Activated CD8-positive, alpha-beta memory T cell treated with anti-CD3 and anti-CD28 coated beads, Interleukin-2, amount 50 U/mL, for 24 hours (primary cell): ENCODE measurements at regions not wholly inside any gene's neighbourhood (a gene's known extent, or its start where the extent isn't known, plus 50 kb on each side); places are given as distances from the start of the nearest gene placed in this dataset.
"Not testable (repeated sequence)": the region's sequence is repeated elsewhere in the genome, so short reads cannot be mapped to it uniquely, and the experiment has no call there.

Experiments used
- DNase-seq: peaks from one replicate; pipeline ENCODE4 v3.0.0-alpha.2; 2020; ENCODE audit errors: extremely low read depth

DNA sequence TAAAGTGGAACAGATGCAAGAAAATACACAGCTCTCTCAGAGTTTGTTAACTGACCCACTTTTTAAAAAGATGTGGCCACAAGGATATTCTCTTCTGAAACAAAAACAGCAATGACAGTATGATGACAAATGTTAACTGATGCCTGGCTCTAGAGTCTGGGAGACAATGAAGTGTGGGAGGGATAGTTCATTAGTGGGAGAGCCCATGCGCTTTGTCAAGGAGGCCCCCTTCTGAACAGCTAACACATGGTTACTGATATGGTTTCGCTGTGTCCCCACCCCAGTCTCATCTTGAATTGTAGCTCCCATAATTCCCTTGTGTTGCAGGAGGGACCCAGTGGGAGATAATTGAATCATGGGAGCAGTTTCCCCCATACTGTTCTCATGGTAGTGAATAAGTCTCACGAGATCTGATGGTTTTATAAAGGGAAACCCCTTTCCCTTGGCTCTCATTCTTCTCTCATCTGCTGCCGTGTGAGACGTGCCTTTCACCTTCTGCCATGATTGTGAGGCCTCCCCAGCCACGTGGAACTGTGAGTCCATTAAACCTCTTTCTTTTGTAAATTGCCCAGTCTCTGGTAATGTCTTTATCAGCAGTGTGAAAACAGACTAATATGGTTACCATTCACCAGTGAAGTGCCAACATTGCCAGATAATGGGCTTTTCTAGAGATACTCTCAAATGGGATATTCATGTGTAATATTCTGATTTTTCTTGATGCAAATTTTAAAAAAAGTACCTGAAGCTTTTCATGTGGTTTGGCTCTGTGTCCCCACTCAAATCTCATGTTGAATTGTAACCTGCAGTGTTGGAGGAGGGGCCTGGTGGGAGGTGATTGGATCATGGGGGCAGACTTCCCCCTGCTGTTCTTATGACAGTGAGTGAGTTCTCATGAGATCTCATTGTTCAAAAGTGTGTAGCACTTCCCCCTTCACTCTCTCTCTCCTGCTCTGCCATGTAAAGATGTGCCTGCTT is 435.8 kb downstream of the SHISA9 start:
- not testable (repeated sequence) for DNase-seq

DNA sequence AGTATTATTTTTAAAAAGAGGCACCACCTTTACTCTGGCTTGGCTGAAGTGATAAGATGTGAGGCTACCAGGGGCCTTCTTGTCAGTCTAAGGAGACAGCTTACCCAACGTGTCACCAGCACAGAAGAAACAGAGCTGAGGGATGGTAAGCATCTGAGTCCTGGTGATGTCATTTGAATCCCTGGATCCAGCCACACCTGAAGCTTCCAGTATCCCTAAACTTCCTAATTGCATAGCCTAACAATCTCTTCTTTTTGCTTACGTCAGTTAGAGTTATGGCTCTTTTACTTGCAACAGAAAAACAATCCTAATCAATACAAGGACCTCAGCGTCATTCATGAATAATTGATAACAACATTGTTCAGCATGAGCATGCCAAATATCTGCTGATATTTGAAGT is 436.6 kb downstream of the SHISA9 start:
- no peak for DNase-seq

DNA sequence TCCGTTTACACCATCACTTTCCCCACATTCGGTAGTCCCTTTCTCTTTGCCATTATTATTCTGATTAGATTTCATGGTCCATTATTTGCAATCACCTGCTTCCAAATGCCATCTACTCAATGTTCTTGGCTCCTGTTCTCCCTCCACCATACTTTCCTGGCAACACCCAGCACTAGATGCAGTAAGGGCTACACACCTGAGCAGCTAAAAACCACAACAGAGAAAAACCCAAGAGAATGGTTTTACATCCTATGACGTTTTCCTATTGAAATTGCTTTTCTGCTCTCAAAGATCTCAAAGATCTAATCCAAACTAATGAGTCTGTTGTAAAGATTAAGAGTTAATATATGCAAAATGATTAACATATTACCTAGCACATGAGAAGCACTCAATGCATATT is 441.3 kb downstream of the SHISA9 start:
- no peak for DNase-seq

GRCh38 chr16:13344001-13344400 is 442.6 kb downstream of the SHISA9 start:
- DNase-seq, result no peak

DNA sequence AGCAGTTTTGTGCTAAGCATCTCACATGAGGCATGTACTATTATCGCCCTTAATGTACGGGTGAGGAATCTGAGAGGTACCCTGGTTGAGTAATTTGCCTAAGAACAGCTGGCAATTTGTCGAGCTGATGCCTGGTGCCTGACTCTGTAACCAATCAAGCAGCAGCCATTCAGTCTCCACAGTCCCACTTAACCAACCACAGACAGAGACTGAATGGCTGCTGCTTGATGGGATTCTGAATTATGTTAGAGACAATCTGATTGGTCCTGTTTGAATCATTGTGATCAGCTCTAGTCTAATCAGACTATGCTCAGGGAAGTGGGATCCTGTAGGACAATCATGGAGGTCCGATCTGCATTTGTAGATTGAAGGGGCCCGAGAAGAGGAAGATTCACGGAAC is 447.0 kb downstream of the SHISA9 start:
- no peak for DNase-seq

- no peak for DNase-seq
Measured at GRCh38 chr16:13350000-13350399, 448.6 kb downstream of the SHISA9 start.

DNA sequence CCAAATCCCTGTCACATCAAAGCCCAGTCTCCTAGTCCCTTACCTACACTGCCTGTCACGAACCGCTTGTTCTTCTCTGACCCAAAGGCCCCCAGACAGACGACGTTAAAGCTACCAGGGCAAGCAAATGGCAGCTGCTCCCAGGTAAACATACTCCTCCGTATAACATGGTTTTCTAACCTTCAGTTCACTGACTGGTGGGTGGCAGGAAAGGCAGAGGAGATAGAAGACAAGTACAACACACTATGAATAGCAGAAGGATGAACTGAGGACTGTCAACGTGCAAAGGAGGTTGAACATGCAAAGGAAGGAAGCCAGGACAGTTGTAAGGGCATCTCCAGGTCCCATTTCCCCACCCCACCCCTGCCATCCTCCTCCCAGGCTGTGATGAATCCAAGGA is 449.8 kb downstream of the SHISA9 start:
- DNase-seq, result no peak

DNA sequence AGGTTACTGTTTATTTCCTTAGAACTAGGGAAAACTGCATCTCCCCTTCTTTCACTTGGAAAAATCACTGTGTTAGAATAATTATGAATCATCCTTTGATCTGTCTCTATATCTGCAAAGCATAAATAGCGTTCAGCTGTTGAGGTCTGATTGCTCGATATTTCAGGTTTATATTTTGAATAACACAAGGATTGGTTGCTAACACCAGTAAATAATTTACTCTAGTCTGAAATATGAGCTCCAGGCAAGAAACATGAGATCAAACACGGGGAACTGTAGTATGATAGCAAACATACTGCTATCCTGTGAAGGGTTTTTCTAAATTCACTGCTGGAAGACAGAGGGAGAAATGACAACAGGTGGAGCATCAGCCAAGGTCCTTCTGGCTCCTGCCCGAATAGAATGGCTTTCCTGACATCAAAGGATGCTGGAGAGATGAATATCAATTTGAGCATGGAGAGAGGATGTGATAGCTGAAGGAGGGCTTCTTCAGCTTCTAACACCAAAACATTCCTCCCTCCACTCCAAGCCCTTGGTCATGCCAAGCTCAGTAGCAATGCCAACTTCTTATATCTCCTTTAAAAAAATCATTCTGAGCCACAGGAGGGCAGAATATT is 450.3 kb downstream of the SHISA9 start:
- no peak for DNase-seq

- not testable (repeated sequence) for DNase-seq
Measured at GRCh38 chr16:13352796-13353195, 451.4 kb downstream of the SHISA9 start.

- DNase-seq, result not testable (repeated sequence)
Measured at GRCh38 chr16:13357842-13358241, 456.4 kb downstream of the SHISA9 start.

DNA sequence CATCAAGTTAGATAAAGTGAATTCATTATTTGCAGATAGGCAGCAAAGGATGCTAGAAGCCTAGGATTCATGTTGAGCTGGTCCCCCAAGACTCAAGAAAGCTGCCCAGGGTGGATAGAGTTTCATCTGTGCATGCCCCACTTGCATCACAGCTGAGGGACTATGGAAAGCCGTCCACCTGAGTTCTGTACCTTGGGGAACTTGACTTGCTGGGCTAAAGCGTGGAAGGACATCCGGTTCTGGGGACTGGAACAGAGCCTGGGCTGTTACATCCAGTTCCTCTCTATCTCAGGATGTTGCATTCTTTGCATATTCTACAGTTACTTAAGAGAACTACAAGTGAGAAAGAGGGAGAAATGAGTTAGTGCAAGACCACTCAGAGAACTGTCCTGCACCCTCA is 458.4 kb downstream of the SHISA9 start:
- no peak for DNase-seq

DNA sequence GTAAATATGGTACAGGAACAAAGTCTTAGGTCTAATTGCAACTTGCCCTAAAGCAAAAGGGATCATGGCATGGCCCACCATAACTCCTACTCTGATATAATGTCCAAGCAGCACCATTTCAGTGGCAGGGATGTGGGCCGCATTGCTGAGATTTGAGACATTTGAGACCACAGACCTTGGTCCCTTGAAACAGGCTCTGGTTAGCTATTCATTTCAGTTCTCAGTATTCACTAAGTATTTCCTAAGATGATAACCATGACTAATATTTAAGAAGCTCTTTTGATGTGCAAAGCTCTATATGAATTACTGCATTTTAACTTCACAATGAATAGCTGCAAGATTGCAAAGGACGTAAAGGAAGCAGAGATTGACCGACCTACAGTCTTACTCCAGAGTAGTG is 471.0 kb downstream of the SHISA9 start:
- DNase-seq, result no peak

DNA sequence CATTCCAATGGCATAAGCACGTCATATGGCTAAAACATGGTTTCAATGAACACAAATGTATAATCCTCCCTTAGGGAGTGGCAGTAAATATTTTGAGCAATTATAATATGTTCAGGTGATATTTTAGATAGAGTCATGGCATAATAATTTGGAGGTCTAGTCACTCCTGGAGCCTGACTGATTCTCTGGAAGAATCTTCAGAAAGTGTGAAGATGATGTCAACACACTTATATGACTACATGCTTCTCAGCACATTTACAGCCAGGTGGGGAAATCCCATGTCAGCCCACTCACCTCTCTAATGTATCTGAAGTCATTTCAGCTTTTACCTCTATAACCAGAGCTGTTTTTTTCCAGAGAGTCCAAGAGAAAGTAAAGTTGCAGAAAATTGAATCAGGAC is 474.8 kb downstream of the SHISA9 start:
- no peak for DNase-seq

- DNase-seq, result no peak
Measured at GRCh38 chr16:13377143-13377542, 475.7 kb downstream of the SHISA9 start.

DNA sequence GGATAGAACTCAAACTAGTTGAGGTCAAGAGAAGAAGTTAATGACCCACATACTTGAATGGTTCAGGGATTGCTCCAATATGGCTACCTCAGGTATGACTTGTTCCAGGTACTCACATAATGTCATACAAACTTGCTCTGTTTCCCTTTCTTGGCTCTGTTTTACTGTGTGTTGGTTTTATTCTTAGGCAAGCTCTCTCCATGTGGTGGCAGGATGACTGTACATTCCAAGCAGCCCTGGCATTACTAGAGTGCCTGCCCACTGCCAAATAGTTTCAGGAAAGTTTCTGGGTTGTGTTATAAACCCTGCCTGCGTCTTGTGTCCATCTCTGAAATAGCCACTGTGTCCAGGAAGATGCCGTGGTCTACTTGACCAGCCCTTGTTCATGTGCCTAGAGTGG is 476.8 kb downstream of the SHISA9 start:
- DNase-seq, result no peak

GRCh38 chr16:13379266-13379665 is 477.9 kb downstream of the SHISA9 start:
- DNase-seq, result no peak

DNA sequence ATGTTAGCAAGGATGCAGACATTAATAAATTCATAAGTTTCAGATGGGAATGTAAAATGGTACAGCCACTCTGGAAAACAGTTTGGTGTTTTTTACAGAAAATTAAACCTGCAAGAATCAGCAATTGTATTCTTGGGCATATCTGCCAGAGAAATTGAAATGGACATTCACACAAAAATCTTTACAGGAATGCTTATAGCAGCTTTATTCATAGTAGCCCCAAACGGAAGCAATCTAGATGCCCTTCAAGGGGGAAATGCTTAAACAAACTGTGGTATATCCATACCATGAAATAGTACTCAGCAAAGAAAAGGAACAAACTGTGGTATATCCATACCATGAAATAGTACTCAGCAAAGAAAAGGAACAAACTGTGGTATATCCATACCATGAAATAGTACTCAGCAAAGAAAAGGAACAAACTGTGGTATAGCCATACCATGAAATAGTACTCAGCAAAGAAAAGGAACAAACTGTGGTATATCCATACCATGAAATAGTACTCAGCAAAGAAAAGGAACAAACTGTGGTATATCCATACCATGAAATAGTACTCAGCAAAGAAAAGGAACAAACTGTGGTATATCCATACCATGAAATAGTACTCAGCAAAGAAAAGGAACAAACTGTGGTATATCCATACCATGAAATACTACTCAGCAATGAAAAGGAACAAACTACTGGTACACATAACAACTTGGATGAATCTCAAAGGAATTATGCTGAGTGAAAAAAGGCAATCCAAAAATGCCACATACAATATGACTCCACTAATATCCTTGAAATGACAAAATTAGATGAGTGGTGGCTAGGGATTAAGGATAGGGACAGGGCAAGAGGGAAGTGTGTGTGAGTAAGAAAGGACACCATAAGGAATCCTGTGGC is 484.0 kb downstream of the SHISA9 start:
- DNase-seq, result not testable (repeated sequence)

DNA sequence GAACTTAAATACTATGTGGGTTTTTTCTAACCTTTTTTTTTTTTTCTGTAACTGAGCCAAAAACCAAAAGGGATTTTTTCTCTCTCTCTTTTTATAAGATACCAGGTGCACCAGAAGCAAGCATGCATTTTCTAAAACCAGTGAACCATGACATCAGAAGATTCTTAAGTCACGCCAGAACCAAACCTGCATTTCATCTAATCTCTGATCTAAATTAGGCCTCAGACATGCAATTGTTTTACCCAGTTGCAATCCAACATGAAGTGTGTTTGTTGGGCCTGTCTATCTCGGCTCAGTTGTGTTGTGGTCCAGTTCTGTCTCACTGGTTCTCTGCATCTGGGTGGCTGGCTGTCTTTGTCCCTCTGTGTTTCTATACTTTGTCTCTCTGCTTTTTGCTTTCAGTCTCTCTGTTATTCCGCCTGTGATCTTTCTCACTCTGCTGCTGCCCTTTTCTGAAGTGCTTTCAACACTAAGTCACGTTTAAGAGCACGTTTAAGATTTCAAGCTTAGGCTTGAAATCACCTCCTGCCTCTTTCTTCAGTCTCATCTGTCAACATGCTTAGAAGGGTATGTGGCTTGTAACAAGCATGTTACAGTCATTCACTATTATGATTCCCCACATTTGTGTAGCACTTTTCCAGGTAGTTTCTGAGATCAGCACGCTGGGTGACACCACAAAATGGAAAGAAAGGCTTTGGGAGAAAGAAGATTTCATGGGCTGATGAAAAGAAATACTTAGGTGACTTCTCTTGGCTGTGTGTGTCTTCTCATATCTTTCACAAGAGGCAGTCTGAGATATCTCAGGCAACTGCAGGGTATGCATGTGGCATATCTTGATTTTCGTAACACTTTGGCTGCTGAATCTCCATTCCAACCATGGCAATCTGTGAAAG is 488.9 kb downstream of the SHISA9 start:
- DNase-seq, result no peak

DNA sequence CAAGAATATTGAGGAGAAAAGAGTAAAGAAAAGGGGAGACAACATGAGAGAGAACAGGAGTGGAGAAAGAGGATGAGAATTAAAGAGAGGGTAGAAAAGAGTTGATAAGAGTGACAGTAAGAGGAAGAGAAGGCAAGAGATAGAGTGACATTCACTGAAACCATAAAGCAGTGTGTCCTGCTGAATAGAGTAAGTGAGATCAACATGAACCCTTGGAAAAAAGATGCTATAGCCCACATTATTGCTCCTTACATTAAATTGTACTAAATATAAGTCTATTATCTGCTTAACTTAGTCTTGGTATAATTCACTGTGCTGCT is 489.5 kb downstream of the SHISA9 start:
- no peak for DNase-seq

- no peak for DNase-seq
Measured at GRCh38 chr16:13391337-13391736, 489.9 kb downstream of the SHISA9 start.

DNA sequence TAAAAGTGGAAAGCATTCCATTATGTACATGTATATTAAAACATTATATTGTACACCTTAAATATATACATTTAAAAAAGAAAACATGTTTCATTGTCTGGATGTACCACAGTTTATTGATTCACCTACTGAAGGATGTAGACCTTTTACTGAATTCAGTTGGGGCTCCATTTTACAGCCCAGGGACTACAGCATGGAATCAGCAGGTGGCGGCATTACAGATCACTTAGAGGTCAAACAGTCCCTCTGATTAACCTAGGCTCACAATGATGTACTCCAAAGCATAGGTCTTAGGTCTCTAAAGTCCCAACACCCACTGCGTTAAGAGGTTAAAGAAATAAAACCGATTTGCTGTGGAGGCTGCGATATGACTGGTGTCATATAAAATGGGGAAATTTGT is 490.9 kb downstream of the SHISA9 start:
- DNase-seq, result no peak
